Kidney (tissue), 13 donors: ENCODE measurements at regions not wholly inside any gene's neighbourhood (a gene's known extent, or its start where the extent isn't known, plus 50 kb on each side); places are given as distances from the start of the nearest gene placed in this dataset.

Source experiments
- DNase-seq, 5 donors: peaks; one replicate each; pipeline ENCODE4 v3.0.0-alpha.2; 2013 to 2020
- FAIRE-seq: peaks from 2 replicates; lab custom pipeline; 2012; peaks lifted over from hg19 to GRCh38; lab: Jason Lieb, UNC
- H3K27ac ChIP-seq, 2 donors: one replicate each; pipeline ENCODE4 v1.7.0; 2013; ENCODE audit warnings: low read depth in 2 of 2, low read length in 2 of 2, inconsistent platforms in 1 of 2
- H3K27me3 ChIP-seq: one replicate; pipeline ENCODE4 v1.7.1; 2013; ENCODE audit warnings: low read length, inconsistent platforms; ENCODE audit not compliant: control insufficient read depth, insufficient read depth
- H3K36me3 ChIP-seq, 3 donors: one replicate each; pipeline versions ENCODE4 v1.7.0 to v1.7.1; 2013; ENCODE audit warnings: low read length in 3 of 3, control low read depth in 1 of 3, inconsistent platforms in 1 of 3; ENCODE audit not compliant: insufficient read depth in 3 of 3, control insufficient read depth in 2 of 3
- H3K4me1 ChIP-seq, 3 donors: one replicate each; pipeline versions ENCODE4 v1.7.0 to v1.7.1; 2013; ENCODE audit warnings: low read length in 3 of 3, inconsistent platforms in 1 of 3, low read depth in 1 of 3; ENCODE audit not compliant: control insufficient read depth in 2 of 3, insufficient read depth in 2 of 3
- H3K4me3 ChIP-seq, 3 donors: one replicate each; pipeline versions ENCODE4 v1.7.0 to v1.8.1; 2013; ENCODE audit warnings: low read length in 3 of 3, control low read depth in 1 of 3, inconsistent platforms in 1 of 3
- H3K9ac ChIP-seq, 3 donors: one replicate each; pipeline versions ENCODE4 v1.7.0 to v1.7.1; 2013; ENCODE audit warnings: low read length in 3 of 3, control low read depth in 1 of 3, inconsistent platforms in 1 of 3
- H3K9me3 ChIP-seq, 3 donors: one replicate each; pipeline versions ENCODE4 v1.7.0 to v1.7.1; 2013; ENCODE audit warnings: low read length in 3 of 3, control low read depth in 1 of 3, inconsistent platforms in 1 of 3; ENCODE audit not compliant: control insufficient read depth in 2 of 3, insufficient read depth in 1 of 3
- intact Hi-C: fragments of 100-400 bp; cut with DNase I; formaldehyde crosslinking; loops from one replicate; pipeline ENCODE4 v1.11.1; 2022
- TF ChIP-seq, protein P1 (sequence below): IDR thresholded peaks from 3 replicates; pipeline ENCODE4 v1.5.1; 2012; ENCODE audit warnings: mild to moderate bottlenecking, moderate library complexity, borderline replicate concordance; ENCODE audit not compliant: insufficient read depth; ENCODE audit errors: extremely low read depth
- donor health status: control.
- donor health status: control.
- donor health status: control.
- donor health status: control.
- donor health status: control.
- donor health status: DM: yes; HTN: yes; CAD: no.
- donor health status: Normal renal cell carcinoma (clear cell type).

DNA sequence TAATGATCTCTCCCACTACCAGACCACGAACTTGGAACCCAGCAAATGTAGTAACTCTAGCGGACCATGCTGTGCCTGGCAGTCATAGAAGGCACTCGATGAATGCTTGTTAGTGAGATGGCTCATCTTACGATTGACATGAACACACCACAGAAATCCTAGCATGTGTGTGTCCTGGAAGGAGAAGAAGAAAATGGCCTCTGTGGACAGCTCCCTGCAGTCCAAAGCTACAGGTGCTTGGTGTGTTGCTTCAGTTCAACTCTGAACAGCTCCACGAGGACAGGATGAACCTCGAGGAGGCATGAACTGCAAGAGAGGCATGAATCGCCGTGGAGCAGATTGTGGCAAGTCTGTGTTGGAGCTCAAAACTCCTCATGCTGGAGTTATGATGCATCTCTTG is 93.5 kb downstream of the KLF6 start:
- Histone ChIP-seq H3K4me3 (no peak overlapping the region), H3K27me3 (no peaks in the 10 kb centered on the region), H3K36me3 (no peaks in the 10 kb centered on the region), H3K9me3 (no peaks in the 10 kb centered on the region), H3K9ac (no peak overlapping the region), H3K27ac (no peak overlapping the region), H3K4me1 (no peaks in the 10 kb centered on the region)
- intact Hi-C loops, result no loop called here
- FAIRE-seq (no peak), DNase-seq (no peak)
- TF ChIP-seq, protein P1, sequence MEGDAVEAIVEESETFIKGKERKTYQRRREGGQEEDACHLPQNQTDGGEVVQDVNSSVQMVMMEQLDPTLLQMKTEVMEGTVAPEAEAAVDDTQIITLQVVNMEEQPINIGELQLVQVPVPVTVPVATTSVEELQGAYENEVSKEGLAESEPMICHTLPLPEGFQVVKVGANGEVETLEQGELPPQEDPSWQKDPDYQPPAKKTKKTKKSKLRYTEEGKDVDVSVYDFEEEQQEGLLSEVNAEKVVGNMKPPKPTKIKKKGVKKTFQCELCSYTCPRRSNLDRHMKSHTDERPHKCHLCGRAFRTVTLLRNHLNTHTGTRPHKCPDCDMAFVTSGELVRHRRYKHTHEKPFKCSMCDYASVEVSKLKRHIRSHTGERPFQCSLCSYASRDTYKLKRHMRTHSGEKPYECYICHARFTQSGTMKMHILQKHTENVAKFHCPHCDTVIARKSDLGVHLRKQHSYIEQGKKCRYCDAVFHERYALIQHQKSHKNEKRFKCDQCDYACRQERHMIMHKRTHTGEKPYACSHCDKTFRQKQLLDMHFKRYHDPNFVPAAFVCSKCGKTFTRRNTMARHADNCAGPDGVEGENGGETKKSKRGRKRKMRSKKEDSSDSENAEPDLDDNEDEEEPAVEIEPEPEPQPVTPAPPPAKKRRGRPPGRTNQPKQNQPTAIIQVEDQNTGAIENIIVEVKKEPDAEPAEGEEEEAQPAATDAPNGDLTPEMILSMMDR, result no peak

DNA sequence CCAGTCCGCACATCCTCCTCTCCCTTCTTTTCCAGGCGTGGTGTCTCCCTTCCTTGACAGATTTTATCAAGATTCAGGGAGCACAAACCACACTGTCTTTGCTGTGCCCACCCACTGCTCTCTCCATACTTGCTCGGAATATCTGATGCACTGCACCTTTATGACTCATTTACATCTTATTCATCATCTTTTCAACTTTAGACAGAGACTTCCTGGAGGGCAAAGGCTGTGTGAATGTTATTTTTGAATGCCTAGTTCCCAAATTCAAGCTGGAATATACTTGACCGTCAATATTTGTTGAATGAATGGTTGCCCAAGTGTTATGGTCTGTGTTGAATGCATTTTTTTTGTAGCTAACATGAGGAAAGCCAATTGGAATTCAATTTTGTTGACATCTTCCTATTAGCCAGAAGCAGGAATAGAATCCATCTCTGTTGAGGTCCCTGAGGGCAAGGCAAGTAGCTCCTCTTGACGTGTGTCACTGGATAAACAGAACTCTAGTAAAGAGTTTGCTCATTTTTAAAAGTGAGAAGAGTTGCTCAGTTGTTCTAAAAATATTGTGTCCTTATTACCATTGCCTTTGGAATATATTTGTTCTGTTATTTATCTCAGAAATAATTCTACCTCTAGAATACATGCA is 95.0 kb downstream of the KLF6 start:
- Histone ChIP-seq H3K27me3 (no peaks in the 10 kb centered on the region), H3K9me3 (no peaks in the 10 kb centered on the region), H3K9ac (no peak overlapping the region), H3K27ac (no peak overlapping the region), H3K4me1 (no peaks in the 10 kb centered on the region), H3K36me3 (no peaks in the 10 kb centered on the region), H3K4me3 (no peak overlapping the region)
- intact Hi-C loops, result no loop called here
- DNase-seq (no peak), FAIRE-seq (no peak)
- TF ChIP-seq, protein P1, result no peak

DNA sequence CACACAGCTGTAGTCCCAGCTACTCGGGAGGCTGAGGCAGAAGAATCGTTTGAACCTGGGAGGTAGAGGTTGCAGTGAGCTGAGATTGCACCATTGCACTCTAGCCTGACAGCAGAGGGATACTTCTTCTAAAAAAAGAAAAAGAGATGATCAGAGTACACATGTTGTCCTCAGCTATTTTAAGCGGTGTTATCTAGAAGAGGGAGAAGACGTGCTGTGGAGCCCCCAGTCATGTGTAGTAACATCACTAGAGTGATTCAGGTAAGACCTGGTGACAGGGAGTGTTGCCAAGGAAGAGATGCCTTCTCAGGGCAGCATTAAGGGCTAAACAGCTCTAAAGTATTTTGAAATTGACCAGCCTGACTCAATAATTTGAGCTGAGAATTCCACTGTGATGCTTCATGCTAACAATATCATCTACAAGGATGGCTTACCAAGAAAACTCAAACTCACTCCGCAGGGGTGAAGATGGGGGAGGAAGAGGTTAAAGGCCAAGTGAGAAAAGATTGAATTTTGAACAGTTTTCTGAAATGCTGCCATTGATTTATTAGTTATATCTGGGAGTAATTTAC is 97.4 kb downstream of the KLF6 start:
- intact Hi-C loops, result no loop called here
- no peaks in the 10 kb centered on the region for H3K9me3 ChIP-seq
- TF ChIP-seq, protein P1, result no peak
- H3K4me1 ChIP-seq, result no peaks in the 10 kb centered on the region
- DNase-seq, result no peak
- no peak overlapping the region for H3K4me3 ChIP-seq
- no peaks in the 10 kb centered on the region for H3K36me3 ChIP-seq
- H3K27me3 ChIP-seq, result no peaks in the 10 kb centered on the region
- no peak overlapping the region for H3K27ac ChIP-seq
- no peak overlapping the region for H3K9ac ChIP-seq
- FAIRE-seq, result no peak
